ENCODE measurements at regions not wholly inside any gene's neighbourhood (a gene's known extent, or its start where the extent isn't known, plus 50 kb on each side); places are given as distances from the start of the nearest gene placed in this dataset.
"Not testable (repeated sequence)": the region's sequence is repeated elsewhere in the genome, so short reads cannot be mapped to it uniquely, and the experiment has no call there.

DNA sequence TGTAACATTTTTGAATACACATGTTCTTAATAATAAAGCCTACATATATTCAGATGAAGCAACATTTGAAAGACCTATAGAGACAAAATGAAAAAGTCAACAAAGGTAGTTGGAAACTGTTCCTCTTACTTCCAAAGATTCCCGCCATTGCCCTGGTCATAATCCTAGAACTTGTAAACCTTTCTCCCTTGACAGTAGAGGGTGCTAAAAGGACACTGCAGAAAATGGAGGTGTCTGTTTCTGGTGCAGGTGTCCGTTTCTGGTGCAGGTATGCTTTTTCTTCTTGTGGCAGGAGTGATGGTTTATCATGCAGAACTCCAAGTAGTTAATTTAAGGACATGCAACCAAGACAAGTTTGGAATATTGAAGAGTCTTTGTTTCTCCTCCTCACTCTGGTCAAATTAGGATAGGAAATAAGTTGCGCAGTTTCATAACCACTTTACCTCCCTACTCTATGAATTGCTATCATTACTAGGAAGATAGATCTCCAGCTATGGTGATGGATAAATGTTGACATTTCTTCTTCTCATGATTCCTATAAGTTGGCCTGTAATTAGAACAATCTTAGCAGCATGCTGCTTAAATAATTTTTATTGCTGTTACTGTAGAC is 56.0 kb upstream of the FAM174A start:
- DNase-seq (ENCODE audit: low read depth in 2 of 2) = no peak

DNA sequence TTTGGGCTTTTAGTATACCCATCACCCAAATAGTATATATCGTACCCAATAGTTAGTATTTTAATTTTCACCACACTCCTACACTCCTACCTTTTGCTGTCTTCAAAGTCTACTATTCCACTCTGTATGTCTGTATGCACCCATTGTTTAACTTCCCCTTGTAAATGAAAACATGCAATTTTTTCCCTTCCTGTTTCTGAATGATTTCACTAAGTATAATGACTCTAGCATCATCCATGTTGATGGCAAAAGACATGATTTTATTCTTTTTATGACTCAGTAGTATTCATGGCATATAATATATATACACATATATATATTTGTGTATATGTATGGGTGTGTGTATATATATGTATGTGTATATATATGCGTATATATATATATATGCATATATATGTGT is 63.1 kb upstream of the FAM174A start:
- DNase-seq (ENCODE audit: low read depth in 2 of 2) = no peak

DNA sequence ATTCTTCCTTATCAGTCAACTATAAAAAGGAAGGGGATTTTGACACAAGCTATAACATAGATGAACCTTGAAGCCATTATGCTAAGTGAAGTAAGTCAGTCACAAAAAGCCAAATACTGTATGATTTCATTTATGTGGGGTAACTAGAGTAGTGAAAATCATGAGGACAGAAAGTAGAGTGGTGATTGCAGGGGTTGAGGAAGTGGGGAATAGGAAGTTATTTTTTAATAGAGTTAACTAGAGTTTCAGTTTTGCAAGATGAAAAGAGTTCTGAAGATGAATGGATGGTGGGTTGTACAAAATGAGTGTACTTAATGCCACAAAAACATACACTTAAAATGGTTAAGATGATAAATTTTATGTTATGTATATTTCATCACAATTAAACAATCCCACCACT is 65.4 kb upstream of the FAM174A start:
- no peak for DNase-seq (ENCODE audit: low read depth in 2 of 2)

DNA sequence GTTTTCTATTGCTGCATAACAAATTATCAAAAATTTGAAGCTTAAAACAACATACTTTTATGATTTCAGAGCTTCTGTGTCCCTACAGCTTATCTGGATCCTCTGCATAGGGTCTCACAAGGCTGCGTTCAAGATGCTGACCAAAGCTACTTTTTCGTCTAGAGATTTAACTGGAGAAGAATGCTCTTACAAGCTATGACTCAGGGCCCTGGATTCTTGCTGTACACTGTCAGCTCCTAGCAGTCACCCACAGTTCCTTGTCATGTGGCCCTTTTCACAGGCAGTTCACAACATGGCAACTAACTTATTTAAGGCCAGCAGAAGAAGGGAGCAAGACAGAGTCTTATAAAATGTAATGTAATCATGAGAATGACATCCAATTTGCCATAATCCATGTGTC is 70.8 kb upstream of the FAM174A start:
- no peak for DNase-seq (ENCODE audit: low read depth in 2 of 2)

DNA sequence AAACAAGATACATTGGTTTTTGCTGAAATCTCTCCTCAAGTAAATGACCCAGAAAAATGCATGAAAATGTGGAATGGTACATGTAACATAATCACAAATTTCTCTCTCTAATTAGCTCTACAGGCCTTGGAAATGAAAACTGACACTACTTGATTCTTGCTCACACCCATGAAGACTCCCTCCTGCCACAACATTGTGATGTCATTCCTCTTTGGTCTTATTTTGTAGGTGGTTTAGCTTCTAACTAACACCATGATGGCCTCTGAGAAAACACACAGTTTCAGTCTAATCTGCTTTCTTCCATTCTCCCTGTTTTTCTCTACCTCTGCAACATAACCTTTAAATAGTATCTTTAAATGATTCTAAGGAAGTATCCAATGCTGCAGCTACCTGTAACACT is 78.6 kb upstream of the FAM174A start:
- no peak for DNase-seq (ENCODE audit: low read depth in 2 of 2)

DNA sequence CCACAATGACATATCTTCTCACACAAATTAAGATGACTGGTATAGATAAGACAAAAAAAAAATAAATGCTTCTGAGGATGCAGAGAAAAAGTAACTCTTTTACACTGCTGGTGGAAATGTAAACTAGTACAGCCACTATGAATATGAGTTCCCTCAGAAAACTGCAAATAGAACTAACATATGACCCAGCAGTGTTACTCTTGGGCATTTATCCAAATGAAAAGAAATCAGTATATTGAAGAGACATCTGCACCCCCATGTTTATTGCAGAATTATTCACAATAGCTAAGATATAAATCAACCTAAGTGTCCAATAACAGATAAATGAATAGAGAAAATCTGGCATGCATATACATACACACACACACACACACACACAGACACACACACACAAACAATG is 83.0 kb upstream of the FAM174A start:
- DNase-seq (ENCODE audit: low read depth in 2 of 2) = no peak

DNA sequence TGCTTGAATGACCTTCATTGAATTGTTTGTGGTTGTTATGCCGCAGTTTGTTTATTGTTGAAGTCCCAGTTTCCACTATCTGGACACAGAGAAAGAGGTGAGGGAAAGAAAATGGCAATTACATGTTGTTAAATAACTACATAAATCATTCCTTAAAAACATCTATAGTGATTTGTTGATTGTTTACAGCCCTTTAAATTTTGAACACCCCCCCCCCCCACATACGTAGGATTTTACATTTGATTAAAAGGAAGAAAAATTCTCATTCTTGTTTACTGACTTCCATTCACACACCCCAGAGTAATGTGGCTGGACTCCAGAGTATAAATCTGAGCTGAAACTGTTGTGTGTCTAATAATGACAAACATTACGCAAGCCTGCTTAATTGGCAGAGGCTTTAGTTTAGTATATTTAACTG is 87.1 kb upstream of the FAM174A start:
- DNase-seq (ENCODE audit: low read depth in 2 of 2) = no peak

DNA sequence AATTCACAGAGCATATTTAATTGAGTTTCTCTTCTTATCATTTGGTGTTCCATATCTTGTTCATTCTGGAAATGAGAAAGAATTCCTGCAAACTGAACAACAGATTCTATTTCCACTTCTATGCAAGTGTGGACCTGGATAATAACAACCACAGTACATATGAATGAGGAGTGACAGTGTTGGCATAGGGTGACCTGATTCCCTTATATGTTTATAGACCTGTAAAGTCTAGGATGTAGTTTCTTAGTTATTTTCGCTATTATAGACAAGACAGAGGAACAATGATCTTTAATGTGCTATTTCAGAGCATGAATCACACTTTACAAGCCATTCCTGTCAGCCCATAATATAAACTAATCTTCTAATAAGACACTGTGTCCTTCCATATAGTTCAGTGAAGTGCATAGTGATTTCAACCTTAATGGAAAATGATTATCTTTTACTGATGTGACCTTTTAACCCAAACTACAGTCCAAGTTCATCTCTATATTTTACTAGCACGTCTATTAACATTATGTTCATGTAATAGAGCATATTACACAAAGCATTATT is 88.2 kb upstream of the FAM174A start:
- no peak for DNase-seq (ENCODE audit: low read depth in 2 of 2)

DNA sequence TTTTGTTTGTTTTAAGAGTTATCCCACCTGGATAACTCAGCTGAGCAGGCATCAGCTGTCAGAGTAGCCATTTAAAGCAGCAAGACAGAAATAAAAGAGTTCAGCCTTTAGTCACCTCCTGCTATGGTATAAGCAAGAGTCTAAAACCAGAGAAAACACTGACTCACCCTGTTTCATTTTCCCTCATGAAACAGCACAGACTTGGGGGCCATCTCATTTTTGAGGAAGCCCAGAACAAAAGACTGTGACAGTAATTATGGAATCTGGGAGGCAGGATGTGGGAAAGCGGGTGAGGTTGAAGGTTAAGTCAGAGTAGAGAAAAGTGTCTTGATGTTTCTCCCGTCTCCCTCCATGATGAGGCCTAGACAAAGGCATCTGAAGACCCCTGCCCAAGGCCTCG is 90.2 kb upstream of the FAM174A start:
- no peak for DNase-seq (ENCODE audit: low read depth in 2 of 2)

DNA sequence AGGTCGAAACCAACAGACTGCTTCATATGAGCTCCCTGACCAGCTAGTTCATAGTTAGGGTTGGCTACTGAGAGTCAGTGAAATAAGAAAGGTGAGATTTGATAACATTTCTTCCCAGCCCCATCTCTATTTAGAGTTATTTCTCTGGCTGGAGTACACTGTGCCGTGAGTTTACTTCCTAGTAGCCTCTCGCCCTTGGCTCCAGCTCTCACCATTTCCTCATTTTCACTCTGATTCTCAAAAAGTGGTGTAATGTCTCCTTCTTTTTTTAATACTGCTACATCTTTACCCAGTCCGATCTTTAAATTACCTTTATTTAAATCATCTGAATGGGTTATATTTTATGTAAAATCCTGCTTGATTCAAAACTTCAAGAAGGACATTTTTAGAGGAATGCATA is 100.4 kb upstream of the FAM174A start:
- no peak for DNase-seq (ENCODE audit: low read depth in 2 of 2)

DNA sequence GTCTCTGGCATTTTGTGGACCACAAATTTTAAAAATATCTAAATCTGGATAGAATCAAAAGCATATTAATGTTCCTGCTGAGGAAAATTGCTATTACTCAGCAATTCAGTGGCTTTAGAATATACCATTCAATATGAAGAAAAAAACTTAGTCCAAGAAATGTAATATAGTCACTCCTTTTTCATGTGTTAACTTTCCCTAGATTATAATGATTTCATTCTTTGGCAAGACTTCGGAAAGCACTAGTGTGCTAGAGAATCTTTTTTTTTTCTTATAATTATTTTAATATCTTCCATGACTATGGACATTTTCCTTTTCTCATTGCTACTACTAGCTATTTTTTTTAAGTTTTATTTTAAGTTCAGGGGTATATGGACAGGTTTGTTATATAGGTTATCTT is 102.4 kb upstream of the FAM174A start:
- DNase-seq (ENCODE audit: low read depth in 2 of 2) = no peak

DNA sequence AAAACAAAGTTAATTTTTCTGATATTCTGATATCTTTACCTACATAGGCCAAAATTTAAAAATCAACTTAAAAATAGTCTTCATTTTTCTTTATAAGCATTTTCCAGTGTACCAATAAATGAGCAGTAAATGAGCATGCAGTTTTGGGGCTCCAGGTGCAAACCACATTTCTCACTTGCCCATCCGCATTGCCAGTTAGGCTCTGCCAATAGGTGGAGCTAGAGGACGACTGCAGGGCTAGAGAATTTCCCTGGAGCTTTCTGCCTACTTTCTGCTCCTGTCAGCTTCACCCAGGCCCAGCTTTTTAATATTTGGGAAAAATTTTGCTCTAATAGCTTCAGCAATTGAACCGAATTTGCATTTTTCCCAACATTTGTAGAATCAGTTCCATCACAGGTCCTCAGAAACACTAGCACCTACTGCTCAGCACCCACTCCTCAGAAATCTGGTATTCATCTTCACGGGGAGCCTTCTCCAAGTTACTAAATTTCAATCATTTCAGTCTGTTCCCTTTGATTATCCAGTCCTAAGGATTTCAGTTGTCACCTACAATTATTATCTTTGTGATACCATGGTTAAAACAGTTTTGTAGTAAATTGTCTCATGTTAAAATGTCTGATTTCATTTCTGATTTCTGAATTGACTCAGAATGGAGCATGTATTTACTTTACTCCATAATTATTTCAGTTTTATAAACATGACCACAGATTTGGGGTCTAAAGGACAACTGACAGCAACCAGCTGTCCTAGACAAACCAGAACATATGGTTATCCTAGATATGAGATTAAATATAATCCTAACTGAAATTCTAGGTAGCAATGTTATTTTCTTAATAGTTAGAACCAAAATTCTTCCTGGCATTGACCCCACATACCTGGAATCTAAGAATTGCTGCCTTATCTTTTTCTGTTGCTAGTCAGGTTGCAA is 104.6 kb upstream of the FAM174A start:
- DNase-seq (ENCODE audit: low read depth in 2 of 2) = peak in 1 of 2 donors; percentile 4

DNA sequence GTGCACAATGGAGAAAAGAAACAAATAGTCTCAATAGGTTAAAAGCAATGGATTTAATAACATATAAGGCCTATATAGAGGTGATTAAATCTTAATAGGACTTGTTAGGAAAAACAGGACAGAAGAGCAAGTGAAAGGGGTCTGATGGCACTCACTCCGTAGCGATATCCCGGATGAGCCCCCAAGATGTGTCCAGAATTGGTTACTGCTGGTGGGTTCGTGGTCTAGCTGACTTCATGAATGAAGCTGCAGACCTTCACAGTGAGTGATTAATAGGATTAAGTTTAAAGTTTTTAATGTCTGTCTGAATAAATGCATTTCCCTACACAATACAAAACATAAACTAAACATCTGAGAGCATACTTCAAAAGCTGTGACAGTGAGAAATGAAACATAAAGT is 110.4 kb upstream of the FAM174A start:
- DNase-seq (ENCODE audit: low read depth in 2 of 2) = no peak

DNA sequence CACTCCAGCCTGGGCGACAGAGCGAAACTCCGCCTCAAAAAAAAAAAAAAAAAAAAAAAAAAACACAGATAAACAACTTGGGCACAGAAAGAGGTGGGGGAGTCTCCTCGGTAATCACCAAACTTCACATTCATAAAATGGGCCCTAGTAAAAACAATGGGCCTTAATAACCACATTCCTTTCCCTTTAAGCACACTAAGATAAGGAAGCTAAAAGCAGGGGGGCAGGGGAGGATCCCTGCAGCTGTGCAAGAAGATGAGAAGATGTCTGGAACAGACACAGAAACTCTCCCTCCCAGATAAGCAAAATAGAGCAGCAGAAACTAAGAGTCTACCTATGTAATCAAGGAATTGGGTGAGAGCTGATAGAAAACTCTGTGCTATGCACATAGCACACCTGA is 111.2 kb upstream of the FAM174A start:
- DNase-seq (ENCODE audit: low read depth in 2 of 2) = no peak

DNA sequence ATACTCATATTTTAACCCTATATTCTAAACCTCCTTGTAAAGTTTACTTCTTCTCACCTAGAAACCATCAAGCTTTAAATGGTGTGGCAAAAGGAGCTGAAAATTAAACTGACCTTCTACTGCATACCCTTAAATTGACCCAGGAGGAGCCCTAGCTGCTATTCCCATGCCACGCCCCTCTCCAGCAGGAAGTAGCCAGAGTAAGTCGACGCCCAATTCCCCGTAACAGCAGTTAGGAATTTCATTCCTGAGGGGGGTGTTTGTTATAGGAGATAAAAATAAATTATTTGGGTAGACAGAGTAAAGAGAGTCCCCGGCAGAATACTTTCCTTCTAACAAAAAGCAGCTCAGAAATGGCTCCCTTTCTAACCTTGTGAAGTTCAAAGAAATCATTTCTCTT is 111.8 kb upstream of the FAM174A start:
- no peak for DNase-seq (ENCODE audit: low read depth in 2 of 2)

DNA sequence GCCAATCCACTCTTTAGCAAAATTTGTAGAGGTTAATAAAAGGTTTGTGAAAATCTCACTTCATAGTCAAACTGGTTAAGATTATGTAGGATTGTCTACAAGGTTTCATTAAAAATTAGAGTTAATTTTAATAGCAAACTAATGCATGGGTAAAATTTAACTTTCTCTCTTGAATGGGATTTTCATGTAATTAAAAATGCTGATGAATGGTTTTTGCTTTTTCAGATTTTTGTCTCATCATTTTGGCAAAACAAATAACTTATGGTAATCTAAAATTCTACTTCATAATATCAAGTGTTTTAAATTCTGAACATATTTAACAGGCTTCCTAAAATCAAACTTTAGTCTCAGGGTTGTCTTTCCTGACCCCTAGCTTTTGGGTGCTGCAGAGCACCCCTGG is 113.8 kb upstream of the FAM174A start:
- DNase-seq (ENCODE audit: low read depth in 2 of 2) = no peak

DNA sequence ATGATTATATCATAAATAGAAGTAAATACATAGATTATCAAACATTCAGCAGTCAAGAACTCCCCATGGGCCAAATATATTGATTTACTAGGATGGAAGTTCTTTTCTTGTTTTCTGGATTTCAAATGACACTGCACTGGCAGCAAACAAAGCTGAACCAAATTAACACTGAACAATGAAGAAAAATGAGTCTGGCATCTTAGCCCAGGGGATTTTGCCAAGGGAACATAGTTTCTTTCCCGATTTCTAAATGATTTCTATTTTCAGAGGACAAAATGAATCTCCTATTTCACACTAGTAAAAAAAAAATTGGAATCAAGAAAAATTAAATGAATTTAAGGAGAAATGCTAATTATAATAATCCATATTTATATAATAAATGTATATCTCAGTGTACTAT is 116.9 kb upstream of the FAM174A start:
- no peak for DNase-seq (ENCODE audit: low read depth in 2 of 2)

DNA sequence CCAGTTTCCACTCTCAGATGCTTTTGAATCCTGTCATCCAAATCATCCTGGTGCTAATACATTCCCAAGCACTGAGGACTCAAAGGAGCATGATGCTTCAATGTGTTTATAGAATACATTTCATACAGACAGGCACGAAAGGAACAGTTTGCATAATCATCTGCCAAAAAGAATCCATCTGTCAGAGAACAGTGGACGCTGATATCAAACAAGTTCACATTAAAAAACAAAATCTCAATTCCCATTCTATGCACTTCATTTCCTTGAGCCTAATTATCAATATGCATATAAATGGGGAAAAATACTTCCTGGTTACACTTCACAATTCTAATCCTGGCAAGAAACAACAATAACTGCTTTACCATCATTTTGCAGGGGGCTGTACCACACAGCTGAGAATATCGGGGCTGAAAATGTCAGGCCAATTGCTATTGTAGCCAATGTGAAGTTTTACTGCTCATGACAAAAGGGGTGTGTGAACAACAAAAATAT is 125.5 kb upstream of the FAM174A start:
- DNase-seq (ENCODE audit: low read depth in 2 of 2) = no peak

DNA sequence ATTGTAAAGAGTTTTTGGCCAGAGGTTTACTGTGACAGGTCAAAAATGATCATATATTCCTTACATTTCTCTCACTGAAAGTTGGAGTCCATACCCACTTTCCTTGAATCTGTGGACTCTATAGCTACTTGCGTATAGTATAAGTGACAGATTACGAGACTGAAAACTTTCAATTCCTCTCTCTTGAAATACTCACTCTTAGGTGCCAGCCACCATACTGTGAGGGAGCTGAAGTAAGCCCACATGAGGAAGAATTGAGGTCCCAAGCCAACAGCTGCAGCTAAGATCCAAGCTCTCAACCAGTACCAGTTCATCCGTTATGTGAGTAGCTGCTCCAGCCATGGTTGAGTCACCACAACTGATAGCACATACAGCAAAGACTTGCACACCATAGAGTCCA is 128.1 kb upstream of the FAM174A start:
- no peak for DNase-seq (ENCODE audit: low read depth in 2 of 2)

DNA sequence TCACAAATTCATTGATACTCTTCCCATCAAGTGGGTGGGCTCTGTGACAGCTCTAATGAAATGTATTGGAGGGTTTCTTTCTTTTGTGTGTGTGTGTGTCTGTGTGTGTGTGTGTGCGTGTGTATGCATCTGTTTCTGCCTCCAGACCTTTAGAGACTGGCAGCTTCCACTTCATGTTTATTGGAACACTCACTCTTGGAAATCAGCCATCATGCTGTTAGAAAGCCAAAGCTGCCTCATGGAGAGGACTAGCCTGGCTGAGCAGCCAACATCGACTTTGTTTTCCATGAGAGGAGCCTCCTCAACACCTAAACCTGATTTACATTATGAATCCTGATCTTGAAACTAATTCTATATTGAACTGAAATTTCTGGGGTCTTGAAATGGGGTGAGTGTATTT is 128.5 kb upstream of the FAM174A start:
- no peak for DNase-seq (ENCODE audit: low read depth in 2 of 2)

DNA sequence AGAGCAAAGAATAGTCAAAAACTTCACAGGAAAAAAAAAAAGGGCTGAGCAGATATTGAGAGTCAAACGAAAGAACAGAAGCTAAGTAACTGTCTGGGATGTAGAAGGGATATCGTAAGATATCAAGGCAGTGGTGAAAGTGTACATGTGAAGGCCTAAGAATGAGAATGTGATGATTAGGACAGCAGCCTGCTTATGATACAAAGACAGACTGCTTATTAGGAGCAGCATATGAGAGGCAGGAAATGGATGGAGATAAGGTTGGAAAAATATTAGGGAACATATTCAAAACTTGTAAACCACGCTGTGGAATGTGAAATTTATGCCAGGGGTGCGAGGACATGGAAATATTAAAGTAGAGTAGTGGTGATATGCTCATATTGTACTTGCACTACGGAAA is 133.1 kb upstream of the FAM174A start:
- DNase-seq (ENCODE audit: low read depth in 2 of 2) = no peak

DNA sequence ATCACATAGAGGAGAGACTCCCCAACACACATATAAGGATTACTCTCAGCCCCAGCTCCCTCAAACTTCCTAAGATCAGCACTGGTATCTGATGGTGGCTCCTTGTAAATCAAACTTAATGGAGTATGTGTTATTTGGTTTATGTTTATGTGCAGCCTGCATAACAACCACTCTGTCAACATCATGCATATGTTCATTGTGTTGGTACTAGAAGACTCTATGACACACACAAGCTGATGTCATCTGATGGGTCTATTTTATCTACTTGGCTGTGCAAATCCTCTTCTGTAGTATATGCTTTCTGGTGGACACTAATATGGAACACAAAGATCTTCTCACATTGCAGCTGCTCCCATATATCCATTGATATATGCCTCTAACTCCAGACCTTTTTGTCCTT is 134.0 kb upstream of the FAM174A start:
- no peak for DNase-seq (ENCODE audit: low read depth in 2 of 2)

DNA sequence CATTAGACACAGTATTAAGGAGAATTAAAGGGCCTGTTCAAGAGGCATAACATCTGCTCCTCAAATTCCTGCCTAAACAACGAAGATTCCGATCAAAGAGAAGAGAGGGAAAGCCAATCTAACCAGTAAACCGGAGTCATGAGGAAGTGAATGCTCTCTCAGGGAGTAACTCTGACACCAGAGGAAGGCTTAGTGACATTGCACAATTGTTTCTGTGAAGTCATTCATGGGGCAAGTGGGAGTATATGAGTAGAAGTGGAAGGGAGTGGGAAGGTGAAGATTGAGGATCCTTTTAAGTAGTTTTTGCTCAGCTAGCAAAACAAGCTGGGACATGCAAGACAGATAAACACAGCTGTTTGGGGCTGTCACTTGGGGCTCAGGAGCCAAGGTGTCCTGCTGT is 136.4 kb upstream of the FAM174A start:
- not testable (repeated sequence) for DNase-seq (ENCODE audit: low read depth in 2 of 2)

Measured in stimulated activated CD4-positive, alpha-beta T cell treated with anti-CD3 and anti-CD28 coated beads, Interleukin-1b, Interleukin-23, amount 100 ng/mL, for 1 hour (primary cell).